Panc1 (cell line): ENCODE measurements at regions not wholly inside any gene's neighbourhood (a gene's known extent, or its start where the extent isn't known, plus 50 kb on each side); places are given as distances from the start of the nearest gene placed in this dataset.

Experiments
- ATAC-seq: fragments of 200-7000 bp; cut with Tn5 transposase; 2 replicates; pipeline ENCODE4 v1.9.1; 2020; ENCODE audit warnings: mild to moderate bottlenecking, moderate library complexity
- BruUV-seq: library from RNA; stranded (reverse); fragments of 400-500 nt; replicated peaks from 2 replicates; lab custom pipeline; 2021; lab: Mats Ljungman, UMichigan
- CTCF ChIA-PET: fragments of 300-600 bp; sonication (Branson Sonifier 250); formaldehyde crosslinking; loops from one replicate; lab custom pipeline; 2022; ENCODE audit warnings: antibody characterized with exemption; lab: Charles Lee
- POLR2A ChIA-PET: fragments of 300-600 bp; sonication (Branson Sonifier 250); formaldehyde crosslinking; loops from one replicate; lab custom pipeline; 2022; ENCODE audit warnings: antibody characterized with exemption; lab: Charles Lee
- DNase-seq: peaks from one replicate; pipeline ENCODE4 v3.0.0-alpha.2; 2010; ENCODE audit warnings: low read depth, low spot score
- H3K27ac ChIP-seq: 2 replicates; pipeline ENCODE4 v1.5.1; 2011; ENCODE audit warnings: mild to moderate bottlenecking, low read length, inconsistent platforms
- H3K27me3 ChIP-seq: fragments of 200-500 bp; sonication (Bioruptor generic); 2 replicates; pipeline ENCODE4 v1.6.0; 2014; ENCODE audit warnings: low read length, inconsistent platforms; ENCODE audit not compliant: control insufficient read depth, insufficient read depth
- H3K36me3 ChIP-seq: fragments of 200-500 bp; sonication (Bioruptor generic); 2 replicates; pipeline ENCODE4 v1.5.1; 2014; ENCODE audit warnings: inconsistent platforms, mild to moderate bottlenecking, low read length, moderate library complexity; ENCODE audit not compliant: control insufficient read depth, insufficient read depth
- H3K4me1 ChIP-seq: 2 replicates; pipeline ENCODE4 v1.5.1; 2011; ENCODE audit warnings: inconsistent platforms, mild to moderate bottlenecking, low read length, moderate library complexity; ENCODE audit not compliant: control insufficient read depth, insufficient read depth
- H3K4me3 ChIP-seq, 2 experiments: 2 replicates each; pipeline ENCODE4 v1.5.1; 2011 to 2012; ENCODE audit warnings: low read depth in 2 of 2, low read length in 2 of 2, mild to moderate bottlenecking in 2 of 2, inconsistent platforms in 1 of 2, moderate library complexity in 1 of 2
- H3K9me3 ChIP-seq: fragments of 200-500 bp; sonication (Bioruptor generic); 2 replicates; pipeline ENCODE4 v1.5.1; 2014; ENCODE audit warnings: low read depth, mild to moderate bottlenecking, inconsistent platforms, low read length, moderate library complexity; ENCODE audit not compliant: control insufficient read depth, insufficient read depth
- CTCF ChIP-seq: fragments of 450-650 bp; IDR thresholded peaks from 2 replicates; pipeline ENCODE4 v1.5.1; 2017; ENCODE audit warnings: mild to moderate bottlenecking
- POLR2AphosphoS5 ChIP-seq: IDR thresholded peaks from 2 replicates; pipeline ENCODE4 v1.6.1; 2012; ENCODE audit warnings: mild to moderate bottlenecking, low read depth, low read length, moderate library complexity
- REST ChIP-seq, 2 experiments: IDR thresholded peaks; 2 replicates each; pipeline ENCODE4 v1.6.1; 2011 to 2012; ENCODE audit warnings: low read depth in 2 of 2, control low read depth in 1 of 2, low read length in 1 of 2, mild to moderate bottlenecking in 1 of 2, moderate library complexity in 1 of 2; ENCODE audit not compliant: insufficient read depth in 1 of 2
- SIN3A ChIP-seq: IDR thresholded peaks from 2 replicates; pipeline ENCODE4 v1.6.1; 2012; ENCODE audit warnings: low read depth, mild to moderate bottlenecking, low read length, moderate library complexity, borderline replicate concordance; ENCODE audit not compliant: insufficient read depth
- TCF7L2 ChIP-seq: IDR thresholded peaks from 2 replicates; pipeline ENCODE4 v1.6.1; 2011; ENCODE audit warnings: mild to moderate bottlenecking, low read depth, low read length, inconsistent platforms
- in situ Hi-C: cut with HindIII; loops from 2 replicates; pipeline ENCODE4 v1.10.0; 2016; ENCODE audit warnings: low sequenced_read_pairs, low pct_unique_long_range_greater_than_20kb
- intact Hi-C: fragments of 100-400 bp; cut with micrococcal nuclease; formaldehyde crosslinking; loops from one replicate; pipeline ENCODE4 v1.10.0; 2022; ENCODE audit not compliant: unreplicated experiment

GRCh38 chr5:166493040-166493439 lies 1798.4 kb upstream of the WWC1 start:
- in situ Hi-C loops, result no loop called here
- TF ChIP-seq SIN3A (no peak), CTCF (no peak), TCF7L2 (no peak), REST (IDR thresholded peaks at IDR 0.05; ENCODE audit: insufficient read depth in 1 of 2, low read depth in 2 of 2, low read length in 1 of 2) (no peak), POLR2AphosphoS5 (no peak)
- POLR2A ChIA-PET, result no interaction called here
- intact Hi-C loops, result no loop called here
- no TSS peak for BruUV-seq
- no peak for DNase-seq
- Histone ChIP-seq H3K4me3 (no peak overlapping the region), H3K36me3 (no peaks in the 10 kb centered on the region), H3K27me3 (no peaks in the 10 kb centered on the region), H3K27ac (no peak overlapping the region), H3K4me1 (no peaks in the 10 kb centered on the region), H3K9me3 (no peaks in the 10 kb centered on the region)
- ATAC-seq, result no peak
- CTCF ChIA-PET, result no interaction called here

- TF ChIP-seq REST (IDR thresholded peaks at IDR 0.05; ENCODE audit: insufficient read depth in 1 of 2, low read depth in 2 of 2, low read length in 1 of 2), result no peak
- TF ChIP-seq SIN3A, result no peak
- TF ChIP-seq CTCF, result no peak
- TF ChIP-seq POLR2AphosphoS5, result no peak
- no peak for TF ChIP-seq TCF7L2
- ChIA-PET CTCF (interaction anchor here (0.7 kb wide), 1 partner anchor 419 kb away, joined by 4 read pairs; no protein-coding TSS in a partner anchor), POLR2A (no interaction called here)
- no TSS peak for BruUV-seq
- H3K9me3 ChIP-seq, result no peaks in the 10 kb centered on the region
- intact Hi-C loops, result no loop called here
- no peak overlapping the region for H3K4me3 ChIP-seq
- in situ Hi-C loops, result no loop called here
- H3K4me1 ChIP-seq, result no peaks in the 10 kb centered on the region
- no peak for ATAC-seq
- no peak overlapping the region for H3K27ac ChIP-seq
- H3K36me3 ChIP-seq, result no peaks in the 10 kb centered on the region
- H3K27me3 ChIP-seq, result no peaks in the 10 kb centered on the region
- DNase-seq, result no peak
These were observed 1797.8 kb upstream of the WWC1 start for GRCh38 chr5:166493612-166494011.
